WTC11 (cell line): ENCODE measurements at regions not wholly inside any gene's neighbourhood (a gene's known extent, or its start where the extent isn't known, plus 50 kb on each side); places are given as distances from the start of the nearest gene placed in this dataset.

Experiments
- ATAC-seq: fragments of 200-7000 bp; cut with Tn5 transposase; 2 replicates; pipeline ENCODE4 v1.10.0; 2021; ENCODE audit warnings: mild to moderate bottlenecking, moderate library complexity
- CTCF ChIA-PET: fragments of 300-600 bp; sonication (Branson Sonifier 250); formaldehyde crosslinking; loops from one replicate; lab custom pipeline; 2021; ENCODE audit warnings: antibody characterized with exemption; lab: Charles Lee
- POLR2A ChIA-PET: fragments of 350-600 bp; sonication (Branson Sonifier 250); formaldehyde crosslinking; loops from one replicate; lab custom pipeline; 2021; ENCODE audit warnings: antibody characterized with exemption; lab: Charles Lee
- DNase-seq: peaks from one replicate; pipeline ENCODE4 v3.0.0; 2021; ENCODE audit warnings: low spot score
- H3K27ac Mint-ChIP-seq: 2 replicates; pipeline ENCODE4 v1.8.0; 2021; ENCODE audit warnings: mixed read lengths
- H3K27me3 Mint-ChIP-seq: 2 replicates; pipeline ENCODE4 v1.8.0; 2021; ENCODE audit warnings: low read depth, mild to moderate bottlenecking, moderate library complexity, mixed read lengths
- H3K36me3 Mint-ChIP-seq: 2 replicates; pipeline ENCODE4 v1.8.0; 2021; ENCODE audit warnings: mixed read lengths
- H3K4me1 Mint-ChIP-seq: 2 replicates; pipeline ENCODE4 v1.8.0; 2022; ENCODE audit warnings: mixed read lengths
- H3K4me3 Mint-ChIP-seq: 2 replicates; pipeline ENCODE4 v1.8.0; 2021; ENCODE audit warnings: mild to moderate bottlenecking, moderate library complexity, mixed read lengths
- H3K9me3 Mint-ChIP-seq: 2 replicates; pipeline ENCODE4 v1.8.0; 2021; ENCODE audit warnings: mixed read lengths
- ATF1 ChIP-seq: sonication (generic); formaldehyde crosslinking; IDR thresholded peaks from 2 replicates; pipeline ENCODE4 v1.8.1; 2023; ENCODE audit warnings: mild to moderate bottlenecking, moderate library complexity, missing genetic modification reagents
- CDX4 ChIP-seq: fragments of 250-450 bp; sonication (Bioruptor Pico); IDR thresholded peaks from 2 replicates; pipeline ENCODE4 v1.9.0; 2021; ENCODE audit warnings: moderate library complexity, mild to moderate bottlenecking, inconsistent platforms, borderline replicate concordance
- CTCF ChIP-seq: fragments of 200-600 bp; IDR thresholded peaks from 2 replicates; pipeline ENCODE4 v1.8.0; 2022; ENCODE audit warnings: antibody characterized with exemption
- ELF4 ChIP-seq: sonication (generic); formaldehyde crosslinking; IDR thresholded peaks from 2 replicates; pipeline ENCODE4 v1.8.1; 2022; ENCODE audit warnings: low read depth, mild to moderate bottlenecking, moderate library complexity, missing genetic modification reagents
- MXD4 ChIP-seq: fragments of 250-450 bp; sonication (Bioruptor Pico); IDR thresholded peaks from 2 replicates; pipeline ENCODE4 v1.8.0; 2021; ENCODE audit warnings: mild to moderate bottlenecking, moderate library complexity, borderline replicate concordance
- NR2C2 ChIP-seq: sonication (generic); formaldehyde crosslinking; IDR thresholded peaks from 2 replicates; pipeline ENCODE4 v1.8.0; 2022; ENCODE audit warnings: mild to moderate bottlenecking, missing genetic modification reagents
- ZNF416 ChIP-seq: fragments of 250-450 bp; sonication (Bioruptor Pico); IDR thresholded peaks from 2 replicates; pipeline ENCODE4 v1.9.0; 2021; ENCODE audit warnings: mild to moderate bottlenecking, inconsistent platforms
- TF ChIP-seq, protein P1 (sequence below): sonication (generic); formaldehyde crosslinking; IDR thresholded peaks from 2 replicates; pipeline ENCODE4 v1.8.0; 2022; ENCODE audit warnings: missing genetic modification reagents
- TF ChIP-seq, protein P2 (sequence below): sonication (generic); formaldehyde crosslinking; IDR thresholded peaks from 2 replicates; pipeline ENCODE4 v1.8.0; 2023; ENCODE audit warnings: missing genetic modification reagents, mild to moderate bottlenecking, borderline replicate concordance

DNA sequence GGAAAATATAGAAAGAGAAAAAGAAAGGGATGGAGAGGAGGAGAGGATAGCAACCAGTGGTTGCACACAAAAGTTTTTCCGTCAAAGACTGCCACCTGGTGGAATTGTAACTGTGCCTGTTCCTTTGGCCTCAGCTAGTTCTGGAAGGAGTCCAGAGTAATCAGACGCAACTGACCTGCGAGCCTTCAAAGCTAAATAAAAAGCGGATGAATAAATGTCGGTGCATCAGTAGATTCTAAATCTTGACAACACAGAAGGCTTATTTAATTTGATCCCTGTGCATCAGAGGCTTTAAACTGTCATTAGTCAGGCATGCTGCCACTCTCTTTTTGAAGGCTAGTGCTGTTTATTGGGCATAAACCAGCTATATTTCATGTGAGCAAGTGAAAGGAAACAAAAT lies 132.9 kb upstream of the ACO1 start:
- peaks cover 20% of the 10 kb centered on the region for H3K9me3 Mint-ChIP-seq
- H3K36me3 Mint-ChIP-seq, result peaks cover 11% of the 10 kb centered on the region
- ATAC-seq (peak; percentile 89), DNase-seq (peak; percentile 71)
- TF ChIP-seq CTCF, result peak; percentile 44
- TF ChIP-seq, protein P1, sequence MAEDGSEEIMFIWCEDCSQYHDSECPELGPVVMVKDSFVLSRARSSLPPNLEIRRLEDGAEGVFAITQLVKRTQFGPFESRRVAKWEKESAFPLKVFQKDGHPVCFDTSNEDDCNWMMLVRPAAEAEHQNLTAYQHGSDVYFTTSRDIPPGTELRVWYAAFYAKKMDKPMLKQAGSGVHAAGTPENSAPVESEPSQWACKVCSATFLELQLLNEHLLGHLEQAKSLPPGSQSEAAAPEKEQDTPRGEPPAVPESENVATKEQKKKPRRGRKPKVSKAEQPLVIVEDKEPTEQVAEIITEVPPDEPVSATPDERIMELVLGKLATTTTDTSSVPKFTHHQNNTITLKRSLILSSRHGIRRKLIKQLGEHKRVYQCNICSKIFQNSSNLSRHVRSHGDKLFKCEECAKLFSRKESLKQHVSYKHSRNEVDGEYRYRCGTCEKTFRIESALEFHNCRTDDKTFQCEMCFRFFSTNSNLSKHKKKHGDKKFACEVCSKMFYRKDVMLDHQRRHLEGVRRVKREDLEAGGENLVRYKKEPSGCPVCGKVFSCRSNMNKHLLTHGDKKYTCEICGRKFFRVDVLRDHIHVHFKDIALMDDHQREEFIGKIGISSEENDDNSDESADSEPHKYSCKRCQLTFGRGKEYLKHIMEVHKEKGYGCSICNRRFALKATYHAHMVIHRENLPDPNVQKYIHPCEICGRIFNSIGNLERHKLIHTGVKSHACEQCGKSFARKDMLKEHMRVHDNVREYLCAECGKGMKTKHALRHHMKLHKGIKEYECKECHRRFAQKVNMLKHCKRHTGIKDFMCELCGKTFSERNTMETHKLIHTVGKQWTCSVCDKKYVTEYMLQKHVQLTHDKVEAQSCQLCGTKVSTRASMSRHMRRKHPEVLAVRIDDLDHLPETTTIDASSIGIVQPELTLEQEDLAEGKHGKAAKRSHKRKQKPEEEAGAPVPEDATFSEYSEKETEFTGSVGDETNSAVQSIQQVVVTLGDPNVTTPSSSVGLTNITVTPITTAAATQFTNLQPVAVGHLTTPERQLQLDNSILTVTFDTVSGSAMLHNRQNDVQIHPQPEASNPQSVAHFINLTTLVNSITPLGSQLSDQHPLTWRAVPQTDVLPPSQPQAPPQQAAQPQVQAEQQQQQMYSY (CRISPR knock-in tag), result no peak
- H3K4me3 Mint-ChIP-seq, result no peak overlapping the region
- CTCF ChIA-PET, result interaction anchor here (0.6 to 2.7 kb wide), 22 partner anchors 13 to 451 kb away, joined by 3 to 23 read pairs (median 3); partner anchors contain the start of genes ACO1 and RIGI
- H3K4me1 Mint-ChIP-seq, result no peaks in the 10 kb centered on the region
- no peak overlapping the region for H3K27ac Mint-ChIP-seq
- H3K27me3 Mint-ChIP-seq, result no peaks in the 10 kb centered on the region
- POLR2A ChIA-PET, result interaction anchor here (0.9 kb wide), 1 partner anchor 101 kb away, joined by 3 read pairs; no protein-coding TSS in a partner anchor

DNA sequence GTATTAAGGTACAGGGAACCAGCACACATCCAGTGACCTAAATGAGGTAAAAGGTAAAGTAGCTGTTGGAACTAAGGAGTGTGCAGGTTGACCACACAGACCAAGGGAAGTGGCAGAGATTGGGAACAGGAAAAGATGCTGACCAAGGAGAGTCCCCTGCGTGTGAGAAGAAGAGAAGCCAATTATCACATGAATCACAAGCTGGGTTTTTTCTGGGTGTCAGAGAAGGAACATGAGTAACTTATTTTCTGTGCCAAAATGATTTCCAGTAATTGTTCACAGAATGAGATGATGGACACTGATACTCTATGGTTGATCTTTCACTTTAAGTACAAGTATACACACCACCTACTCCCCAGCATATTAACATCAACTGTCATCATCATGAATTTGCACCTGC lies 130.7 kb upstream of the ACO1 start:
- Mint-ChIP-seq H3K27ac (no peak overlapping the region; the same call in 1 of the 2 replicates), H3K27me3 (no peaks in the 10 kb centered on the region), H3K4me1 (no peaks in the 10 kb centered on the region)
- ATAC-seq (no peak), DNase-seq (no peak)
- ChIA-PET CTCF (interaction anchor here (2.7 kb wide), 1 partner anchor 11 kb away, joined by 23 read pairs; no protein-coding TSS in a partner anchor), POLR2A (no interaction called here)
- no peak for TF ChIP-seq CDX4
- no peak for TF ChIP-seq CTCF
- no peak for TF ChIP-seq ATF1 (CRISPR knock-in tag)
- no peak for TF ChIP-seq MXD4
- TF ChIP-seq, protein P2, sequence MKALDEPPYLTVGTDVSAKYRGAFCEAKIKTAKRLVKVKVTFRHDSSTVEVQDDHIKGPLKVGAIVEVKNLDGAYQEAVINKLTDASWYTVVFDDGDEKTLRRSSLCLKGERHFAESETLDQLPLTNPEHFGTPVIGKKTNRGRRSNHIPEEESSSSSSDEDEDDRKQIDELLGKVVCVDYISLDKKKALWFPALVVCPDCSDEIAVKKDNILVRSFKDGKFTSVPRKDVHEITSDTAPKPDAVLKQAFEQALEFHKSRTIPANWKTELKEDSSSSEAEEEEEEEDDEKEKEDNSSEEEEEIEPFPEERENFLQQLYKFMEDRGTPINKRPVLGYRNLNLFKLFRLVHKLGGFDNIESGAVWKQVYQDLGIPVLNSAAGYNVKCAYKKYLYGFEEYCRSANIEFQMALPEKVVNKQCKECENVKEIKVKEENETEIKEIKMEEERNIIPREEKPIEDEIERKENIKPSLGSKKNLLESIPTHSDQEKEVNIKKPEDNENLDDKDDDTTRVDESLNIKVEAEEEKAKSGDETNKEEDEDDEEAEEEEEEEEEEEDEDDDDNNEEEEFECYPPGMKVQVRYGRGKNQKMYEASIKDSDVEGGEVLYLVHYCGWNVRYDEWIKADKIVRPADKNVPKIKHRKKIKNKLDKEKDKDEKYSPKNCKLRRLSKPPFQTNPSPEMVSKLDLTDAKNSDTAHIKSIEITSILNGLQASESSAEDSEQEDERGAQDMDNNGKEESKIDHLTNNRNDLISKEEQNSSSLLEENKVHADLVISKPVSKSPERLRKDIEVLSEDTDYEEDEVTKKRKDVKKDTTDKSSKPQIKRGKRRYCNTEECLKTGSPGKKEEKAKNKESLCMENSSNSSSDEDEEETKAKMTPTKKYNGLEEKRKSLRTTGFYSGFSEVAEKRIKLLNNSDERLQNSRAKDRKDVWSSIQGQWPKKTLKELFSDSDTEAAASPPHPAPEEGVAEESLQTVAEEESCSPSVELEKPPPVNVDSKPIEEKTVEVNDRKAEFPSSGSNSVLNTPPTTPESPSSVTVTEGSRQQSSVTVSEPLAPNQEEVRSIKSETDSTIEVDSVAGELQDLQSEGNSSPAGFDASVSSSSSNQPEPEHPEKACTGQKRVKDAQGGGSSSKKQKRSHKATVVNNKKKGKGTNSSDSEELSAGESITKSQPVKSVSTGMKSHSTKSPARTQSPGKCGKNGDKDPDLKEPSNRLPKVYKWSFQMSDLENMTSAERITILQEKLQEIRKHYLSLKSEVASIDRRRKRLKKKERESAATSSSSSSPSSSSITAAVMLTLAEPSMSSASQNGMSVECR (CRISPR knock-in tag), result no peak
- TF ChIP-seq ZNF416 (CRISPR knock-in tag), result no peak
- TF ChIP-seq NR2C2 (CRISPR knock-in tag), result no peak
- no peak for TF ChIP-seq ELF4 (CRISPR knock-in tag)
- TF ChIP-seq, all 79 proteins: peak for 0
- peaks cover 11% of the 10 kb centered on the region for H3K36me3 Mint-ChIP-seq
- H3K4me3 Mint-ChIP-seq, result no peak overlapping the region
- peaks cover 24% of the 10 kb centered on the region for H3K9me3 Mint-ChIP-seq
